DMS153 treated with DMSO at 0.1 percent for 48 hours (cell line): ENCODE measurements at regions not wholly inside any gene's neighbourhood (a gene's known extent, or its start where the extent isn't known, plus 50 kb on each side); places are given as distances from the start of the nearest gene placed in this dataset.
"Not testable (repeated sequence)": the region's sequence is repeated elsewhere in the genome, so short reads cannot be mapped to it uniquely, and the experiment has no call there.

Experiments used
- DNase-seq: peaks from one replicate; lab custom pipeline; 2025; ENCODE audit not compliant: unreplicated experiment; lab: John Stamatoyannopoulos, UW

GRCh38 chr16:13453938-13454553 lies 465.9 kb upstream of the ERCC4 start:
- peak; percentile 21 for DNase-seq

- DNase-seq = no peak
Measured at GRCh38 chr16:13463619-13464018, 456.3 kb upstream of the ERCC4 start.

GRCh38 chr16:13471036-13471435 lies 448.9 kb upstream of the ERCC4 start:
- no peak for DNase-seq

- no peak for DNase-seq
Measured at GRCh38 chr16:13478991-13479390, 441.0 kb upstream of the ERCC4 start.

GRCh38 chr16:13479549-13479948 lies 440.4 kb upstream of the ERCC4 start:
- no peak for DNase-seq

- DNase-seq = no peak
Measured at GRCh38 chr16:13480801-13481200, 439.2 kb upstream of the ERCC4 start.

GRCh38 chr16:13483121-13483520 lies 436.8 kb upstream of the ERCC4 start:
- no peak for DNase-seq

GRCh38 chr16:13489416-13489815 lies 430.5 kb upstream of the ERCC4 start:
- not testable (repeated sequence) for DNase-seq

- DNase-seq = no peak
Measured at GRCh38 chr16:13492046-13492445, 427.9 kb upstream of the ERCC4 start.

GRCh38 chr16:13503960-13504635 lies 415.9 kb upstream of the ERCC4 start:
- DNase-seq = no peak

GRCh38 chr16:13507530-13507929 lies 412.4 kb upstream of the ERCC4 start:
- no peak for DNase-seq

- no peak for DNase-seq
Measured at GRCh38 chr16:13510425-13511151, 409.4 kb upstream of the ERCC4 start.

GRCh38 chr16:13517841-13518240 lies 402.1 kb upstream of the ERCC4 start:
- DNase-seq = no peak

- DNase-seq = no peak
Measured at GRCh38 chr16:13519871-13520270, 400.1 kb upstream of the ERCC4 start.

- DNase-seq = no peak
Measured at GRCh38 chr16:13521356-13521755, 398.6 kb upstream of the ERCC4 start.

GRCh38 chr16:13527332-13527731 lies 392.6 kb upstream of the ERCC4 start:
- DNase-seq = no peak

- no peak for DNase-seq
Measured at GRCh38 chr16:13528691-13529090, 391.3 kb upstream of the ERCC4 start.

GRCh38 chr16:13529193-13529982 lies 390.6 kb upstream of the ERCC4 start:
- DNase-seq = no peak

GRCh38 chr16:13540771-13541170 lies 379.2 kb upstream of the ERCC4 start:
- no peak for DNase-seq

- no peak for DNase-seq
Measured at GRCh38 chr16:13542284-13542683, 377.7 kb upstream of the ERCC4 start.

- DNase-seq = no peak
Measured at GRCh38 chr16:13543850-13544249, 376.1 kb upstream of the ERCC4 start.
